DOHH2 (cell line): ENCODE measurements at regions not wholly inside any gene's neighbourhood (a gene's known extent, or its start where the extent isn't known, plus 50 kb on each side); places are given as distances from the start of the nearest gene placed in this dataset.

ENCODE experiments used
- H3F3A ChIP-seq: fragments of 200-600 bp; sonication (generic), shearing (Covaris generic); 2 replicates; pipeline ENCODE4 v1.6.0; 2016; ENCODE audit warnings: antibody characterized with exemption, mild to moderate bottlenecking; ENCODE audit not compliant: control insufficient read depth, insufficient read depth
- H3K27ac ChIP-seq: fragments of 200-600 bp; sonication (generic); 2 replicates; pipeline ENCODE4 v1.5.1; 2014; ENCODE audit warnings: low read depth, mild to moderate bottlenecking, low read length, moderate library complexity
- H3K27me3 ChIP-seq: fragments of 200-600 bp; sonication (generic); 2 replicates; pipeline ENCODE4 v1.6.1; 2014; ENCODE audit warnings: mild to moderate bottlenecking, low read length, mixed read lengths; ENCODE audit not compliant: control insufficient read depth
- H3K36me3 ChIP-seq: fragments of 200-600 bp; sonication (generic); 2 replicates; pipeline ENCODE4 v1.6.1; 2014; ENCODE audit warnings: mild to moderate bottlenecking, low read length, moderate library complexity, mixed read lengths; ENCODE audit not compliant: control insufficient read depth
- H3K4me1 ChIP-seq: fragments of 200-600 bp; sonication (generic); 2 replicates; pipeline ENCODE4 v1.6.1; 2014; ENCODE audit warnings: mild to moderate bottlenecking, low read length, mixed read lengths; ENCODE audit not compliant: control insufficient read depth
- H3K4me2 ChIP-seq: fragments of 200-600 bp; sonication (generic); 2 replicates; pipeline ENCODE4 v1.6.0; 2014; ENCODE audit warnings: mild to moderate bottlenecking, low read length, moderate library complexity
- H3K4me3 ChIP-seq: fragments of 200-600 bp; sonication (generic); 2 replicates; pipeline ENCODE4 v1.5.1; 2014; ENCODE audit warnings: mild to moderate bottlenecking, low read length, mixed read lengths
- H3K79me2 ChIP-seq: fragments of 200-600 bp; sonication (generic); 2 replicates; pipeline ENCODE4 v1.6.1; 2014; ENCODE audit warnings: mild to moderate bottlenecking, low read length, mixed read lengths; ENCODE audit not compliant: control insufficient read depth
- H3K9me2 ChIP-seq: fragments of 200-600 bp; sonication (generic); replicated peaks from 2 replicates; pipeline ENCODE4 v1.6.1; 2014; ENCODE audit warnings: mild to moderate bottlenecking, low read length, mixed read lengths; ENCODE audit not compliant: control insufficient read depth
- H3K9me3 ChIP-seq: fragments of 200-600 bp; sonication (generic); 2 replicates; pipeline ENCODE4 v1.6.1; 2014; ENCODE audit warnings: antibody characterized with exemption, low read length, mixed read lengths; ENCODE audit not compliant: control insufficient read depth, insufficient read depth
- H4K20me1 ChIP-seq: fragments of 200-600 bp; sonication (generic); 2 replicates; pipeline ENCODE4 v1.6.0; 2014; ENCODE audit warnings: low read depth, mild to moderate bottlenecking, antibody characterized with exemption, low read length, moderate library complexity; ENCODE audit not compliant: control insufficient read depth, insufficient read depth
- EZH2phosphoT487 ChIP-seq: fragments of 200-600 bp; sonication (generic); IDR thresholded peaks from 2 replicates; pipeline ENCODE4 v1.6.1; 2017; ENCODE audit warnings: borderline replicate concordance, mild to moderate bottlenecking, antibody characterized with exemption, low read length, moderate library complexity, mixed read lengths
- TF ChIP-seq, protein P1 (sequence below): fragments of 200-600 bp; sonication (generic); IDR thresholded peaks from one replicate; pipeline ENCODE4 v1.5.1; 2014; ENCODE audit warnings: antibody characterized with exemption, mild to moderate bottlenecking, low read depth, low read length; ENCODE audit not compliant: poor library complexity, severe bottlenecking

DNA sequence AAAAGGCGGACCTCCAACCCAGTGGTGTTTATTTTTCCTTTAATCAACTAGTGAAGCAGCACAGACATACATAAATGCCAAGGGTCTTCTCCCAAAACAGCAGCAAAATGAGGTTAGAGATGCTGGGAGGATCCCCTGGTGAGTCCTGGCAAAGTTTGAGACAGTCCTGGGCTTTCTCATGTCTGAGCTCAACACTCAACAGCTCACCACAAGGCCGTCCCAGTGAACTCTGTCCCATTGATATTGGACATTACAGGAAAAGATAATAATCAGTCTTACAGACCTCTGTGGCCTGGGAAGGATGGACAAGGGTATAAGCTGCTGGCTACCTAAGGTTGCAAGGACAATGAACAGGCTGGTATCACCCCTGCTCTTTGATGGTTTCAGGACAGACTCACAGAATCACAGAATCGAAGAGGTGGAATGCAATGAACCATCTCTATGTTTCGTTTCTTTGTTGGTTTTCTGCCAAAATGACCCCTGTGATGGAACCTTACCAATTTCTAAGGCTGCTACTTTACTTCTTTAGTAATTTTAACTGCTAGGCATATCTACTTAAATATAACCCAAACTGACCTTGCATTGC lies 551.8 kb downstream of the RAB28 start:
- H3K27ac ChIP-seq = no peak overlapping the region
- no peak for TF ChIP-seq EZH2phosphoT487
- TF ChIP-seq, protein P1, sequence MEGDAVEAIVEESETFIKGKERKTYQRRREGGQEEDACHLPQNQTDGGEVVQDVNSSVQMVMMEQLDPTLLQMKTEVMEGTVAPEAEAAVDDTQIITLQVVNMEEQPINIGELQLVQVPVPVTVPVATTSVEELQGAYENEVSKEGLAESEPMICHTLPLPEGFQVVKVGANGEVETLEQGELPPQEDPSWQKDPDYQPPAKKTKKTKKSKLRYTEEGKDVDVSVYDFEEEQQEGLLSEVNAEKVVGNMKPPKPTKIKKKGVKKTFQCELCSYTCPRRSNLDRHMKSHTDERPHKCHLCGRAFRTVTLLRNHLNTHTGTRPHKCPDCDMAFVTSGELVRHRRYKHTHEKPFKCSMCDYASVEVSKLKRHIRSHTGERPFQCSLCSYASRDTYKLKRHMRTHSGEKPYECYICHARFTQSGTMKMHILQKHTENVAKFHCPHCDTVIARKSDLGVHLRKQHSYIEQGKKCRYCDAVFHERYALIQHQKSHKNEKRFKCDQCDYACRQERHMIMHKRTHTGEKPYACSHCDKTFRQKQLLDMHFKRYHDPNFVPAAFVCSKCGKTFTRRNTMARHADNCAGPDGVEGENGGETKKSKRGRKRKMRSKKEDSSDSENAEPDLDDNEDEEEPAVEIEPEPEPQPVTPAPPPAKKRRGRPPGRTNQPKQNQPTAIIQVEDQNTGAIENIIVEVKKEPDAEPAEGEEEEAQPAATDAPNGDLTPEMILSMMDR = no peak
- no peak overlapping the region for H3K4me2 ChIP-seq

DNA sequence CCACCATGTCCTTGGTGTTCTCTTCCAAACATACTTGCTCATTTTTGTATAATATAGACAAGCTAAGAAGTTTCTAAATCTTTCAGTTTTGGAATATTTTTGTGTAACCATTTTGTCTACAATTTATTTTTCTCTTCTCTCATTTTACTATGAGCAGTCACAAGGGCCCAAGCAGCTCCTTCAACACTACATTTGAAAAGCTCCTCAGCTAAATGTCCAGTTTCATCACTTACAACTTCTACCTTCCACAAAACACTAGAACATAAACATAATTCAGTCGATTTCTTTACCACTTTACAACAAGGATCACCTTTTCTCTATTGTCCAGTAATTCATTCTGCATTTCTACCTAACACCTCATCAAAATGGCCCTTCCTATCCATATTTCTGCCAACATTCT lies 554.4 kb downstream of the RAB28 start:
- H3K27ac ChIP-seq = no peak overlapping the region
- H3K4me1 ChIP-seq = peaks cover 7% of the 10 kb centered on the region
- TF ChIP-seq EZH2phosphoT487 = no peak
- TF ChIP-seq, protein P1 = no peak
- H3K4me3 ChIP-seq = no peak overlapping the region
- no peaks in the 10 kb centered on the region for H3K9me2 ChIP-seq
- no peak overlapping the region for H3K4me2 ChIP-seq
- no peaks in the 10 kb centered on the region for H3K36me3 ChIP-seq
- no peaks in the 10 kb centered on the region for H4K20me1 ChIP-seq
- no peaks in the 10 kb centered on the region for H3K27me3 ChIP-seq
- H3K9me3 ChIP-seq = no peaks in the 10 kb centered on the region
- no peaks in the 10 kb centered on the region for H3F3A ChIP-seq
- H3K79me2 ChIP-seq = no peaks in the 10 kb centered on the region

More for the DNA sequence above, 551.8 kb downstream of the RAB28 start:
- Histone ChIP-seq H3K4me3 (no peak overlapping the region), H3K27me3 (no peaks in the 10 kb centered on the region), H3F3A (no peaks in the 10 kb centered on the region), H3K4me1 (no peaks in the 10 kb centered on the region), H3K9me3 (no peaks in the 10 kb centered on the region), H3K79me2 (no peaks in the 10 kb centered on the region), H3K9me2 (no peaks in the 10 kb centered on the region), H4K20me1 (no peaks in the 10 kb centered on the region), H3K36me3 (no peaks in the 10 kb centered on the region)

DNA sequence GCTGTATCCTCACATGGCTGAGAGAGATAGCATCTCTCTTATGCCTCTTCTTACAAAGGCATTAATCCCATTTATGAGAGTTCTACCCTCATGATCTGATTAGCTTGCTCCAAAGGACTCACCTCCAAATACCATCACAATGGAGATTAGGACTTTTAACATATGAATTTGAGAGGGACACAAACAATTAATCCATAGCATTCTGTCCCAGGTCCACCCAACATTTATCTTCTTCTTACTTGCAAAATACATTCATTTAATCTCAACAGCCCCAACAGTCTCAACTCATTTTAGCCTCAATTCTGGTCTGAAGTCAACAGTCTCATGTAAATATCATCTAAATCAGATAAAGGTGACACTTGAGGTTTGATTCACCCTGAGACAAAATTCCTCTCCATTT lies 555.4 kb downstream of the RAB28 start:
- Histone ChIP-seq H3K27ac (no peak overlapping the region), H3K36me3 (no peaks in the 10 kb centered on the region), H3K9me2 (no peaks in the 10 kb centered on the region), H3F3A (no peaks in the 10 kb centered on the region), H3K4me3 (no peak overlapping the region), H3K9me3 (no peaks in the 10 kb centered on the region), H4K20me1 (no peaks in the 10 kb centered on the region), H3K4me1 (peaks cover 7% of the 10 kb centered on the region), H3K79me2 (no peaks in the 10 kb centered on the region), H3K27me3 (no peaks in the 10 kb centered on the region), H3K4me2 (no peak overlapping the region)
- TF ChIP-seq EZH2phosphoT487 = no peak
- TF ChIP-seq, protein P1 = no peak
